ENCODE measurements at regions not wholly inside any gene's neighbourhood (a gene's known extent, or its start where the extent isn't known, plus 50 kb on each side); places are given as distances from the start of the nearest gene placed in this dataset.

DNA sequence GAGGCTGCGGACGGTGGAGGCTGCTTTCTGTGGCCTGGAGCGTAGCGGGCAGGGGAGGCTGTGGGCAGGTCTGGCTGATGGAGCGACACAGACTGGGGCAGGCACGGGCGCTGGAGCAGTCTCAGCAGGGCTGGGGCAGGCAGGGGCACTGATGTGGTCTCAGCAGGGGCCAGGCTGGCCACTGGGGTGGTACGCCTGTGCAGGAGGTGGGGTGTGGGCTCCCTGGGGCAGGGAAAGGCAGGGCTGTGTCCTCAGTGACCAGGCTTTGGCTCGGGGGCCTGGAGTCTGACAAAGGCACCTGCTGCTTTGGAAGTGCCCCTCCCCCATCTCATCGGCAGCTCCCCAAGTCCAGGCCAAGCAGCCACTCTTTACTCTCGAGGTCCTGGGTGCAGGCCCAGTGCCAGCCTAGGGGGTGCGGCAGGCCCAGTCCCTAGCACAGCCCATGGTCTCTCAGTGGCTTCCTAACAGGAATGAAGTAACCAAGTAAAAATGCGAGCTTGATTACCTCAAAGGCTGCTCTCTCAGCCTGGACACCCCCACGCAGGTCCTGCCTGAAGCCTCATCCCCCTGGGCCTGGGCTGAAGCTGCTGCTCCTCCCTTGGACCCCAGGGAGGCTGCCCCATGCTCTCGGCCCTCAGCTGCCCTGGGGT, 55.5 kb downstream of the ADRA2C start:
- TF ChIP-seq, protein P1, sequence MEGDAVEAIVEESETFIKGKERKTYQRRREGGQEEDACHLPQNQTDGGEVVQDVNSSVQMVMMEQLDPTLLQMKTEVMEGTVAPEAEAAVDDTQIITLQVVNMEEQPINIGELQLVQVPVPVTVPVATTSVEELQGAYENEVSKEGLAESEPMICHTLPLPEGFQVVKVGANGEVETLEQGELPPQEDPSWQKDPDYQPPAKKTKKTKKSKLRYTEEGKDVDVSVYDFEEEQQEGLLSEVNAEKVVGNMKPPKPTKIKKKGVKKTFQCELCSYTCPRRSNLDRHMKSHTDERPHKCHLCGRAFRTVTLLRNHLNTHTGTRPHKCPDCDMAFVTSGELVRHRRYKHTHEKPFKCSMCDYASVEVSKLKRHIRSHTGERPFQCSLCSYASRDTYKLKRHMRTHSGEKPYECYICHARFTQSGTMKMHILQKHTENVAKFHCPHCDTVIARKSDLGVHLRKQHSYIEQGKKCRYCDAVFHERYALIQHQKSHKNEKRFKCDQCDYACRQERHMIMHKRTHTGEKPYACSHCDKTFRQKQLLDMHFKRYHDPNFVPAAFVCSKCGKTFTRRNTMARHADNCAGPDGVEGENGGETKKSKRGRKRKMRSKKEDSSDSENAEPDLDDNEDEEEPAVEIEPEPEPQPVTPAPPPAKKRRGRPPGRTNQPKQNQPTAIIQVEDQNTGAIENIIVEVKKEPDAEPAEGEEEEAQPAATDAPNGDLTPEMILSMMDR (IDR thresholded peaks at IDR 0.05; ENCODE audit: insufficient read depth, low read length, poor library complexity, severe bottlenecking), result no peak
- no peak for TF ChIP-seq EZH2phosphoT487 (conservative IDR thresholded peaks at IDR 0.05; ENCODE audit: low read length)
